PC-3 (cell line): ENCODE measurements at regions not wholly inside any gene's neighbourhood (a gene's known extent, or its start where the extent isn't known, plus 50 kb on each side); places are given as distances from the start of the nearest gene placed in this dataset.
"Not testable (repeated sequence)": the region's sequence is repeated elsewhere in the genome, so short reads cannot be mapped to it uniquely, and the experiment has no call there.

Source experiments
- ATAC-seq: fragments of 200-7000 bp; cut with Tn5 transposase; 2 replicates; pipeline ENCODE4 v1.9.1; 2020; ENCODE audit warnings: mild to moderate bottlenecking, moderate library complexity
- BruUV-seq: library from RNA; stranded (reverse); fragments of 400-500 nt; replicated peaks from 2 replicates; lab custom pipeline; 2021; lab: Mats Ljungman, UMichigan
- CTCF ChIA-PET: fragments of 300-600 bp; sonication (Branson Sonifier 250); formaldehyde crosslinking; loops from one replicate; lab custom pipeline; 2022; ENCODE audit warnings: antibody characterized with exemption; lab: Charles Lee
- POLR2A ChIA-PET: fragments of 300-600 bp; sonication (Branson Sonifier 250); formaldehyde crosslinking; loops from one replicate; lab custom pipeline; 2022; ENCODE audit warnings: antibody characterized with exemption; ENCODE audit not compliant: unreplicated experiment; lab: Charles Lee
- DNase-seq: peaks from one replicate; pipeline ENCODE4 v3.0.0-alpha.2; 2015
- H2AFZ ChIP-seq: fragments of 300-600 bp; sonication (generic); 2 replicates; pipeline ENCODE4 v1.6.0; 2016; ENCODE audit warnings: antibody characterized with exemption, low read length
- H3F3A ChIP-seq: fragments of 300-600 bp; sonication (generic); one replicate; pipeline ENCODE4 v1.6.0; 2017; ENCODE audit warnings: antibody characterized with exemption, low read length, control low read depth, mild to moderate bottlenecking; ENCODE audit not compliant: unreplicated experiment
- H3K27ac ChIP-seq: fragments of 300-600 bp; sonication (generic); 2 replicates; pipeline ENCODE4 v1.5.1; 2016; ENCODE audit warnings: mild to moderate bottlenecking, low read length
- H3K27me3 ChIP-seq: fragments of 300-600 bp; sonication (generic); 2 replicates; pipeline ENCODE4 v1.6.1; 2016; ENCODE audit warnings: low read length, mixed read lengths
- H3K36me3 ChIP-seq: fragments of 300-600 bp; sonication (generic); 2 replicates; pipeline ENCODE4 v1.6.1; 2016; ENCODE audit warnings: low read depth, mixed run types, low read length, mixed read lengths
- H3K4me1 ChIP-seq: fragments of 300-600 bp; sonication (generic); 2 replicates; pipeline ENCODE4 v1.5.1; 2016; ENCODE audit warnings: low read length; ENCODE audit not compliant: insufficient read depth
- H3K4me2 ChIP-seq: fragments of 300-600 bp; sonication (generic); 2 replicates; pipeline ENCODE4 v1.6.0; 2016; ENCODE audit warnings: low read length
- H3K4me3 ChIP-seq: fragments of 300-600 bp; sonication (generic); 2 replicates; pipeline ENCODE4 v1.5.1; 2016; ENCODE audit warnings: mild to moderate bottlenecking, low read length, mixed read lengths
- H3K79me2 ChIP-seq: fragments of 300-600 bp; sonication (generic); 2 replicates; pipeline ENCODE4 v1.6.1; 2017; ENCODE audit warnings: low read length, mixed read lengths
- H3K9ac ChIP-seq: fragments of 300-600 bp; sonication (generic); 2 replicates; pipeline ENCODE4 v1.6.0; 2016; ENCODE audit warnings: mild to moderate bottlenecking, low read length
- H3K9me2 ChIP-seq: fragments of 300-600 bp; sonication (generic); replicated peaks from 2 replicates; pipeline ENCODE4 v1.6.1; 2016; ENCODE audit warnings: mixed run types, low read length, mixed read lengths
- H3K9me3 ChIP-seq: fragments of 300-600 bp; sonication (generic); 2 replicates; pipeline ENCODE4 v1.6.1; 2016; ENCODE audit warnings: low read length, mixed read lengths
- H4K20me1 ChIP-seq: fragments of 300-600 bp; sonication (generic); 2 replicates; pipeline ENCODE4 v1.6.1; 2016; ENCODE audit warnings: low read length, mixed read lengths
- CTCF ChIP-seq: fragments of 300-600 bp; sonication (generic); conservative IDR thresholded peaks from 2 replicates; pipeline ENCODE4 v1.5.1; 2017; ENCODE audit warnings: antibody characterized with exemption, low read depth, mild to moderate bottlenecking, low read length
- EZH2 ChIP-seq: fragments of 300-600 bp; sonication (generic); IDR thresholded peaks from one replicate; pipeline ENCODE4 v1.6.1; 2017; ENCODE audit warnings: antibody characterized with exemption, mild to moderate bottlenecking, low read length; ENCODE audit not compliant: unreplicated experiment
- EZH2phosphoT487 ChIP-seq: fragments of 300-600 bp; sonication (generic); IDR thresholded peaks from 2 replicates; pipeline ENCODE4 v1.6.1; 2018; ENCODE audit warnings: mild to moderate bottlenecking, antibody characterized with exemption, low read length, borderline replicate concordance
- intact Hi-C: fragments of 100-400 bp; cut with micrococcal nuclease; formaldehyde crosslinking; loops from 2 replicates; pipeline ENCODE4 v1.9.0; 2023

- no peak overlapping the region for H3K4me3 ChIP-seq
- no peaks in the 10 kb centered on the region for H3K9me2 ChIP-seq
- H3K9ac ChIP-seq = no peak overlapping the region
- BruUV-seq = no TSS peak
- no peaks in the 10 kb centered on the region for H3K79me2 ChIP-seq
- H3K27ac ChIP-seq = no peak overlapping the region
- no peak for DNase-seq
- ChIA-PET POLR2A (no interaction called here), CTCF (no interaction called here)
- no peaks in the 10 kb centered on the region for H3F3A ChIP-seq
- H3K4me1 ChIP-seq = peaks cover 6% of the 10 kb centered on the region; the same call in 1 of the 2 replicates
- H3K27me3 ChIP-seq = no peaks in the 10 kb centered on the region
- intact Hi-C loops = no loop called here
- ATAC-seq = no peak
- H2AFZ ChIP-seq = no peak overlapping the region
- H3K36me3 ChIP-seq = no peaks in the 10 kb centered on the region
- no peaks in the 10 kb centered on the region for H4K20me1 ChIP-seq
- TF ChIP-seq CTCF (no peak), EZH2 (no peak), EZH2phosphoT487 (no peak)
- H3K4me2 ChIP-seq = no peak overlapping the region
- no peaks in the 10 kb centered on the region for H3K9me3 ChIP-seq
These were observed 99.7 kb upstream of the RAI14 start for GRCh38 chr5:34556509-34556782.

GRCh38 chr5:34561581-34561980 lies 94.5 kb upstream of the RAI14 start:
- CTCF ChIA-PET, H3K9me2 ChIP-seq, H3K36me3 ChIP-seq, H3K9ac ChIP-seq, H2AFZ ChIP-seq, BruUV-seq, intact Hi-C loops, H3F3A ChIP-seq, H3K27me3 ChIP-seq, H4K20me1 ChIP-seq, H3K4me2 ChIP-seq, H3K9me3 ChIP-seq, POLR2A ChIA-PET, H3K79me2 ChIP-seq, H3K4me3 ChIP-seq, DNase-seq, H3K27ac ChIP-seq, ATAC-seq: not testable (repeated sequence)
- H3K4me1 ChIP-seq = peaks cover 14% of the 10 kb centered on the region

- intact Hi-C loops = no loop called here
- Histone ChIP-seq H2AFZ (no peak overlapping the region), H3F3A (no peaks in the 10 kb centered on the region), H3K4me3 (no peak overlapping the region), H3K9me2 (no peaks in the 10 kb centered on the region), H3K9me3 (no peaks in the 10 kb centered on the region), H4K20me1 (no peaks in the 10 kb centered on the region), H3K36me3 (no peaks in the 10 kb centered on the region), H3K27ac (no peak overlapping the region), H3K4me2 (no peak overlapping the region), H3K9ac (no peak overlapping the region), H3K27me3 (no peaks in the 10 kb centered on the region), H3K79me2 (no peaks in the 10 kb centered on the region), H3K4me1 (peaks cover 14% of the 10 kb centered on the region)
- ATAC-seq (no peak), DNase-seq (no peak)
- ChIA-PET POLR2A (no interaction called here), CTCF (no interaction called here)
- BruUV-seq = no TSS peak
- TF ChIP-seq EZH2 = no peak
- TF ChIP-seq CTCF = no peak
- no peak for TF ChIP-seq EZH2phosphoT487
These were observed 93.3 kb upstream of the RAI14 start for GRCh38 chr5:34562791-34563190.
